GM18867 (cell line): ENCODE measurements at regions not wholly inside any gene's neighbourhood (a gene's known extent, or its start where the extent isn't known, plus 50 kb on each side); places are given as distances from the start of the nearest gene placed in this dataset.

Experiments used
- ATAC-seq: cut with Tn5 transposase; IDR thresholded peaks from one replicate; pipeline ENCODE4 v1.9.1; 2021; ENCODE audit warnings: mild to moderate bottlenecking, moderate library complexity; ENCODE audit not compliant: unreplicated experiment

DNA sequence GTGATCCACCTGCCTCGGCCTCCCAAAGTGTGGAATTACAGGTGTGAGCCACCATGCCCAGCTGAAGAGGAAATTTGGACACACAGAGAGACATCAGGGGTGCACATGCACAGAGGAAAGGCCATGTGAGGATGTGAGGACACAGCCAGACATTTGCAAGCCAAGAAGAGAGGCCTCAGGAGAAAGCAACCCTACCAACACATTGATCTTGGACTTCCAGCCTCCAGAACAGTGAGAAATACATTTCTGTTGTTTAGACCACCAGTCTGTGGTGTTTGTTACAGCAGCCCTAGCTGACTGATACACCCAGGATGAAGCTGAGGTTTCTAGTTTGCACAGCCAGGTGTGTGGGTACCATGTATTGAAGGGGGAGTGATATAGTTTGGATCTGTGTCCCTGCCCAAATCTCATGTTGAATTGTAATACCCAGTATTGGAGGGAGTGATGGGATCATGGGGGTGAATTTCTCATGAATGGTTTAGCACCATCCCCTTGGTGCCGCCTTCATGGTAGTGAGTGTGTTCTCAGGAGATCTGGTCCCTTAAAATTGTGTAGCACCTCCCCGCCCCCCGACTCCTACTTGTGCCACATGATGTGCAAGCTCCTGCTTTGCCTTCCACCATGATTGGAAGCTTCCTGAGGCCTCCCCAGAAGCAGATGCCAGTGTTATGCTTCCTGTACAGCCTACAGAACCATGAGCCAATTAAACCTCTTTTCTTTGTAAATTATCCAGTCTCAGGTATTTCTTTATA, 64.7 kb upstream of the DUSP5 start:
- ATAC-seq, result no peak

DNA sequence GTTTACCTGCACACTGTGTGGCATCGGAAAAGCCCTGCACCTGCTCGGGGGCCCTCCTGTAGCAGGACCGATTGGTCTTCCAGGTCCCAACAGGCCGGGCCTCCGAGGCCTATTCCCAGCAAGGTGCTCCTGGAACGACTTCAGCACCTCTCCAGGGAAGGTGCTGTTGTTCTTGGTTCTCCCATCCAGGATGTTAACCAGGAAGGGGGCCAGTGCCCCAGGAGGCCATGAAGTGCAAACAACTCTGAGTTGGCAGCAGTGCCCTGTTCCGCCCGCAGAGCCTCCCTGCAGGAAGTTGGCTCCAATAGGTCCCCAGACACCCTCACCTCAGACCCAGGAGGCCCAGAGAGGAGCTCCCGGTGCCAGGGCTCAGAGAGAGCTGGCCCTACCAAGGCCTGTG, 64.0 kb upstream of the DUSP5 start:
- no peak for ATAC-seq

DNA sequence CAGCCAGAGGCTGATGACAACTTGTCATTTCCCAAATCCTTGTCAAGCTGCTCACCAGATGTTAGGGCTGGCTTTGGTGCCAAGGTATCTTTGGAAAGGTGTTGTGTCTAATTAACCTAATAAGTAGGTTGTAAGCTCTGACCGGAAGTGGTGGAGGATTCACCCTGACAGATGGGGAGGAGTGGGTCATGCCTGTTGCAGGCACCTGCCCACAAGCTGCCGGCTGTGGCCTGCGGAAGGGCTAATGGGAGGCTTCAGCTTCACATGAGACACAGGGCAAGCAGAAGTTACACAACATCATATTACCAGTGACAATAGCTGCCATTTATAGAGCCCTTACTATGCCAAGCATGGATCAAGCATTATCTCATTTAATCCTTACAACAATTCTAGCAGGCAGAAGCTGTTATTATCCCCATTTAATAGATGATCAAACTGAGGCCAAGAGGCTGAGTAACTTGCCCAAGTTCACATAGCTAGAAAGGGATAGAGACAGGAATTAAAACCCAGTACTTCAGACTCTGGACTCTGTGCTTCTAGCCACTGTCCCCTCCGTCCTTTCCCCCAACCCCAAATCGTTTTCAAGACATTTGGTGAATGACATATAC, 63.1 kb upstream of the DUSP5 start:
- ATAC-seq, result no peak

- no peak for ATAC-seq
Measured at GRCh38 chr10:110436554-110437350, 61.0 kb upstream of the DUSP5 start.

DNA sequence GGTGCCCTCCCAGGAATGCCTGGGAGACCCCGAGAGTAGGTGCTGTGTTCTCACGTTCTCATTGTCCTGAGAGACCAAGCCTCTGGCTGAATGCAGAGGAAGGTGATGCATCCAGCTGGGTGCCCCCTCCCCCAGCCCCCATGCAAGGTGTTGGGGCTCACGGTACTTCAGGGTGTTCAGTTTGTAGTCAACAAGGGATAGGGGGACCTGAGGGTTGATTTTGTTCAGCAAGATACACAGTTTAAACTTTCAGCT, 60.4 kb upstream of the DUSP5 start:
- ATAC-seq, result no peak

DNA sequence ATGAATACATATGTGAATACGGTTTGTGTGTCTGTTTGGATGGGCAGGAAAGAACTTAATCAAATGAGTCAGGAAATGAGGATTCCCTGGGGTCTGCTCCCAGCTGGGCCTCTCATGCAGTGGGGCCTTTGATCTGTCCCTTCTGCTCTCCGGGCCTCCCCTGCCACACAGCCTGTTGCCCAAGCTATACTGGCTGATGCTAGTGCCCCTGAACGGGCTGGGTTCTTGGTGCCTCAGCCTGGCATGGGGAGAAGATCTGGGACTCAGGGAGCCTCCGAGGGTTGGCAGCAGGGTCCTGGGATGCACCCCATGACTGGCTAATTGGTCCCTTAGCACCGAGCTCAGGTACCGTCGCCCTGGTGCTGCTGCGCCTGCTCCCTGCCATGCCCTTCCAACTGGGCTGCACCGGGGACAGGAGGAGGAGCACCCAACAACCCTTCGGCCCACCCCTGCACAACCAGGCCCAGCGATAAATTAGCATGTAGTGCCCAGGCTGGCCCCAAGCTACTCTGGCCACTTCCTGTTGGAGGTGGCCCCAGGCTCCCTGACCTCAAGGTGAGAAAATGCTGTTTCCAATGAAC, 59.9 kb upstream of the DUSP5 start:
- ATAC-seq, result no peak

DNA sequence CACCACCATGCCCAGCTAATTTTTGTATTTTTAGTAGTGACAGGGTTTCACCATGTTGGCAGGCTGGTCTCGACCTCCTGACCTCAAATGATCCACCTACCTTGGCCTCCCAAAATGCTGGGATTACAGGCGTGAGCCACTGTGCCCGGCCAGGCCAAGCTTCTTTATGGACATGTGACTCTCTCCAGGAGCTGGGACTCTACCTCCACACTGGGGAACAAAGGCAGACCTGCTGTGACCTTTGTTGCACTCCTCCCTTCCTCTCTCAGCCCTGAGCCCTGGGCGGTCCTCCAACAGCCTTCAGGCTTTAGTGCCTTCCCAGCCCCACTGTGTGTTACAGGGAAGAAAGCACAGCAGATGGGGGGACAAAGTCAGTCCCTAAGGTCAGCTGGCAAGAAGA, 55.0 kb upstream of the DUSP5 start:
- ATAC-seq, result no peak

DNA sequence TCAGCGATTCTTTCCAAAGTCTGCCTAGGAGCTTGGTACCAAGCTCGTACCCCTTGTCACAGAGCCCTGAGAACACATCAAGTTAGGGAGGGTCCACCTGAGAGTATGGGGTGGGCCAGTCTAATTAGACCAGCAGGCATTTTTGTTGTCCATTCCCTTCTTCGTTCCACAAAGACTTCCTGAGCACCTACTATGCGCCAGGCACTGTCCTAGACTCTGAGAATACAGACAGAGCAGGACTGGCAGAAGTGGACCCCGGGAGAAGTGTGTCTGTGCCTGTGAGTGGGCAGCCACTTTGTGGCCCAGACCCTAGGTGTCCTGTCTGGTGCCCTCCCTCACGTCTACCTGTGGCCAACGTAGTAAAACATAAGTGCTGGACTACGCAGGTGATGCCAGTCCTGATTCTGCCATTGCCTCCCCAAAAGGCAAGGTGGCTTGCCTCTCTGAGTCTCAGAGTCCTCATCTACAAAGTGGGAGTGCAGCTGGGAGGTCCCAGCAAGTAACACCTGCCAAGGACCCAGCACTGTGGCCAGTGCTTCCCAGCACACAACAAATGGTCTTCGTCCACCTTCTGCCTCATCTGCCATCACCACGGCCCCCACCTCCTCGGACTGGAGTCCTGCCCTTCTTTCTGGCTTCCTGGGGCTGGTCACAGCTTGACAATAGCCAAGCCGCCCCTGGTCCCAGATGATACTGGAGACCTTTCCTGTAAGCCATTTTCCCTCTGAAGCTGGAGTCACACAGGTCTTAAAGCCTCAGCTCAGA, 54.3 kb upstream of the DUSP5 start:
- ATAC-seq, result no peak

DNA sequence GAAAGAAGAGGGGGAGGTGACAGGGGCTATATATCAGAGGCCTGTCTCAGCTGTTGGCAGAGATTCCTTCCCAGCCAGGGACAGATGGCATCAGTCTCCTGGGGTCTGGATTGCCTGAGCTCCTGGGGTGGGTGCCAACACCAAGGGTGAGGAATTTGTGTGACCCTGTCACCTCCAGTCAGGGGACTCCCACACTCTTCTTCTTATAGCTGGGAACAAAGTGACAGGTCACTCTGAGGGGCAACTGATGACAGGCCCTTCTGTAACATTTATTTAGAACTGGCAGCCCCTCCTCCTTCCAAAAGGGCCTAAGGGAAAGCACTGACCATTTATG, 53.7 kb upstream of the DUSP5 start:
- ATAC-seq, result no peak

DNA sequence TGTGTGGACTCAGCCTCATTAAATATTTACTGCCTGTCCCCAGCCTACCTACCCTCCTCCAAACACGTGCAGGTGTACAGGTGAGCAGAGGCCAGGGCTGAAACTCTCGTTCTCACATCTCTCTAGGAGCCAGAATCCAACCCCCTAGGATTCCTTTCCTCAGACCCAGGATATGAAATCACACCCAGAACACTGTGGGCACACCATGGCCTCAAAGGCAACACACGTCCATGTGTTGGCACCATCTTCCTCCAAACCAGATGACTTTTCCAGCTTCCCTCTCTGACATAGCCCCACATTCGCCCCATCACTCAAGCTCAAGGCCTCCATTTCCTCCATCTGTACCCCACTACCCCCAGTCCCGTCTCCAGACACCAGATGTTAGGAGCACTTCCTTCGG, 51.8 kb upstream of the DUSP5 start:
- ATAC-seq, result no peak

GRCh38 chr10:110446277-110446676, 51.4 kb upstream of the DUSP5 start:
- ATAC-seq, result no peak

DNA sequence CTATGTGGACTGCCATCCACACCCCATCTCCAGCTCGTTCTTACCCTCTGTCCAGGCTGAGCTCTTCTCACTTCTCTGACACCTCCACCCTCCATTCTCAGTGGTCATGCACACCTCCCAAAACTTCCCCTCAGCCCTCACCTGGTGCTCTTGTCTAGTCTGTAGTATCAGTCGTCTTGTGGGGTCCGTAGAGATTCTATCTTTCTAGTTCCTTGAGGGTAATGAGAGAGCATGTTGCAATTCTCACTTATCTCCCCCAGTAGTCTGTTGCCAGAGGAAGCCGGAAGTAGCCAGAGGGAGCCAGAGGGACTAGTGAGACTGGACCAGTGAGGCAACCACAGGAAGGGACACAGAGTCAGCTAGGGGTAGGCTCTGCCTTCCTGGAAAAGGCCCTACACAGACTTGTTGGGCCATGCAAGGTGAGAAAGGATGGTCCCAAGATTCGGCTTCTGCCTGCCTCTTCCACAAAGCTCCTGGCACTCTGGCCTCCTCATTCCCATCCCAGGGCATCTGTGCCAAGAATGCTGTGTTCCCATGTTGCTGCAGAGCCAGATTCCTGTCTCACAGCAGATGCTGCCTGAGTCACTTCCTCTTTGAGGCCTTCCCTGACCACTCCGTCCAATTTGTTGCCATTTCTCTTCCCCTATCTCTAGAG, 50.6 kb upstream of the DUSP5 start:
- ATAC-seq, result no peak

- ATAC-seq, result no peak
Measured at GRCh38 chr10:110447886-110448285, 49.8 kb upstream of the DUSP5 start.
